Daoy (cell line): ENCODE measurements at regions not wholly inside any gene's neighbourhood (a gene's known extent, or its start where the extent isn't known, plus 50 kb on each side); places are given as distances from the start of the nearest gene placed in this dataset.
"Not testable (repeated sequence)": the region's sequence is repeated elsewhere in the genome, so short reads cannot be mapped to it uniquely, and the experiment has no call there.

ENCODE experiments used
- DNase-seq: peaks from one replicate; pipeline ENCODE4 v3.0.0-alpha.2; 2015; ENCODE audit warnings: low read depth

- no peak for DNase-seq
These were observed 139.7 kb upstream of the WDFY3 start for GRCh38 chr4:85106166-85106565.

DNA sequence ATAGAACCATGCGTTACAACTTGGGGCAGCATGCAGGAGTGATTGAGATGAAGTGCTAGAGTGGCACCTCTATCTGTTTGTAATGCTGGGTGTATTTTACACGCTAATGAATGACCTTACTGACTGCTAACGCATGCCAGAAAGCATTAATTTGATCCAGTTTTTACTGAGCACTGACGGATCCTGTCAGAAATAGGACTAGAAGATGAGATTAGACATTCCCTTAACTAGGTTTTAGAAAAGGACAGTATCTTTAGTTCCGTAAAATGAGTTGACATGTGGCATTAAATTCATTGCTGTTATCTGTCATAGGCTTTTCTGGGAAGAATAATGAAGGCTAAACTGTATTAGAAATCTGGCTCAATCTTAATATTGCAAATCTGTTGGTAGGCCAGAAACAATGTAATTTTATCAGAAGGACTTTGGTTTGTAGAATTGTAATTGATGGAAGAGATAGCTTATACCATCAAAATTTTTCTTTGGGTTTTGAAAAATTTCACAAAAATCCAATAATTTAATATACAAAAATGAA, 140.4 kb upstream of the WDFY3 start:
- no peak for DNase-seq

DNA sequence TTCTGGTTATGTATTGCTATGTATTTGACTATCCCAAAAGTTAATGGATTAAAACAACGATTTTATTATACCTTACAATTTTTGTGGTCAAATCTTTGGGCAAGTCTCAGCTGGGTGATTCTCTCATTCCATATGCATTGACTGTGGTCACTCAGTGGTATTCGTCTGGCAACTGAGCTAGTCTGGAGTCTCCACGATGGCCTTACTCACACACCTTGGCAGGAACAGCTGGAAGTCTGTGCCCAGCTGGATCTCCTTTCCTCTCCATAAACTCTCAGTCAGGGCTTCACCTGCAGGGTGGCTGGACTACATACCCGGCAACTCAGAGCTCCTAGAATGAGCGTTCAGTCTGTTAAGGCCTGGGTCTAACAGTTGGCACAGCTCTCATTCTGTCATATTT, 141.1 kb upstream of the WDFY3 start:
- DNase-seq, result no peak

DNA sequence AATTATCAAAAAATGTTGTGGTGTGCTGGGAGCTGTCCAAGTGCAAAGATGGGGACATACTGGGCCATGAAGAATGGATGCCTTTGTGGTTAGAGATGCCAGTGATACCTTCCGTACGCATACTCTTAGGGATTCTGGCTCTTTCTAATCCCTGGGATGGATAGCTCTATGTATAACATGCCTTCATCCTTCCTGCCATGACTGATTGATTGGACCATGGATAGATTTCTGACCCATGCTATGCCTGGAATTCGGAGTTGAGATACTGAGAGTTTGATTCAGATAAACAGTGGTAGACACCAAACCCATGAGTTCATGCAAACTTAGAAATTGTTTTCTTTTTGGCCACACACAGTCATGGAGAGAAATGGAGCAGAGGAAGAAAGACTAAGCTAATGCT, 147.2 kb upstream of the WDFY3 start:
- no peak for DNase-seq

GRCh38 chr4:85114526-85114925, 148.0 kb upstream of the WDFY3 start:
- DNase-seq, result no peak

GRCh38 chr4:85116008-85116407, 149.5 kb upstream of the WDFY3 start:
- DNase-seq, result no peak

- DNase-seq, result no peak
These were observed 159.2 kb upstream of the WDFY3 start for GRCh38 chr4:85125688-85126087.

- DNase-seq, result no peak
These were observed 160.6 kb upstream of the WDFY3 start for GRCh38 chr4:85126991-85127591.

- peak; percentile 8 for DNase-seq
These were observed 161.2 kb upstream of the WDFY3 start for GRCh38 chr4:85127653-85128052.

DNA sequence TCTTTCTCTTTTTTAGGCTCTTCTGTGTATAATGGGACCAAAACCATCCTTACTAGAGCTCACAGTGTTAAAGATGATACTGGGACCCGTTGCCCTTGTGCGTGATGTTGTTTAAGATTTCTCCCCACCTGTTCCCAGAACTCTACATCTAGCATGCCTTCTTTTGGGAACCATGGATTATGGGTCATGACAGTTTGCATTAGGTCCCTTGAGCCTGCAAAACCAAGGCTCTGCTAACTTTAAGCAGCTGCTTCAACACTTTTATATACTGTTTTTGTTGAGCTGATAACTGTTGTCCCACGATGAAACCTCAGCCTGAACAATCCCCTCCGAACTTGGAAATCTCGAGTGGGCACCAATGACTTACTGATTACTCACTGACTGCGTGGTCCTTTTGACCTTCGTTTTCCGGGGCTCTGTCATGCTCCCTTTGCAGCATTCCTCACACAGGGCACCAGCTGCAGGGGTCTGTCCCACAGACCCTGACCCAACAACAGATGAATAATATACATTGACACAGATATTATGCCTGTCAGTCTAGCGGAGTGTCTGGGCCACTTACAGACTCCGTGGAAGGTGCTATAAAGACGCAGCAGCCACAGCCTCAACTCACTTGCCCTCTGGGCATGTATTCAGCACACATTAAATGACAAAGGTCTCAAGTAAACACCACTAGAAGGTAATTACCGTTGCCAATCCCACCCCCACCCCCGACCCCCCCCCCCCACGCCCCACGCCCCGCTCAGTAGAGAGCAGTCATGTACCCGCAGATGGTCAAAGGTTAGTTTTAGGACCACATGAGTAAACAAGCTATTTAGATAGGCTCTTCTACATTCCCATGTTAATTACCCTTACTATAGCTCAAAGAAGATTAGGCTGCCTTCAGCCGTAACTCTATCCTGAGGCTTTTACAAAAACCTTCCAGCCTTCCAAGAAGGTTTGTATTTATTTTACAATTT, 162.0 kb upstream of the WDFY3 start:
- DNase-seq, result no peak

DNA sequence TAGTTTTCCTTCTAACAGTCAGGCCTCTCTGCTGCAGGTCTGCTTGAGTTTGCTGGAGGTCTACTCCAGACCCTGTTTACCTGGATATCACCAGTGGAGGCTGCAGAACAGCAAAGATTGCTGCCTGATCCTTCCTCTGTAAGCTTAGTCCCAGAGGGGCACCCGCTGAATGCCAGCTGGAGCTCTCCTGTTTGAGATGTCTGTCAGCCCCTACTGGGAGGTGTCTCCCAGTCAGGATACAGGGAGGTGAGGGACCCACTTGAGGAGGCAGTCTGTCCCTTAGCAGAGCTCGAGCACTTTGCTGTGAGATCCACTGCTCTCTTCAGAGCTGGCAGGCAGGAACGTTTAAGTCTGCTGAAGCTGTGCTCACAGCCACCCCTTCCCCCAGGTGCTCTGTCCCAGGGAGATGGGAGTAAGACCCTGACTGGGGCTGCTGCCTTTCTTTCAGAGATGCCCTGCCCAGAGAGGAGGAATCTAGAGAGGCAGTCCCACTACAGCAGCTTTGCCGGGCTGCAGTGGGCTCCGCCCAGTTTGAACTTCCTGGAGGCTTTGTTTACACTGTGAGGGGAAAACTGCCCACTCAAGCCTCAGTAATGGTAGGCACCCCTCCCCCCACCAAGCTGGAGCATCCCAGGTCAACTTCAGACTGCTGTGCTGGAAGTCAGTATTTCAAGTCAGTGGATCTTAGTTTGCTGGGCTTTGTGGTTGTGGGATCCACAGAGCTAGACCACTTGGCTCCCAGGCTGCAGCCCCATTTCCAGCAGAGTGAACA, 163.1 kb upstream of the WDFY3 start:
- DNase-seq, result not testable (repeated sequence)

- DNase-seq, result no peak
These were observed 165.6 kb upstream of the WDFY3 start for GRCh38 chr4:85132117-85132516.

DNA sequence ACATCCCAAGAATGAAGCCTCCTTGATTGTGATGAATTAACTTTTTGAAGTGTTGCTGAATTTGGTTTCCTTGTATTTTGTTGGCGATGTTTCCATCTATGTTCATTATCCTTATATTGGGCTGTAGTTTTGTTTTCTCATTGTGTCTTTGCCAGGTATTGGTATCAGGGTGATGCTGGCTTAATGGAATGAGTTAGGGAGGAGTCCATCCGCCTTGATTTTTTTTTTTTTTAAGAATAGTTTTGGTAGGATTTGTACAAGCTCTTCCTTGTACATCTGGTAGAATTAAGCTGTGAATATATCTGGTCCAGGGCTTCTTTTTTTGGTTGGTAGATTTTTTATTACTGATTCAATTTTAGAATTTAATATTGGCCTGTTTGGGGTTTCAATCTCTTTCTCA, 166.1 kb upstream of the WDFY3 start:
- DNase-seq, result no peak

DNA sequence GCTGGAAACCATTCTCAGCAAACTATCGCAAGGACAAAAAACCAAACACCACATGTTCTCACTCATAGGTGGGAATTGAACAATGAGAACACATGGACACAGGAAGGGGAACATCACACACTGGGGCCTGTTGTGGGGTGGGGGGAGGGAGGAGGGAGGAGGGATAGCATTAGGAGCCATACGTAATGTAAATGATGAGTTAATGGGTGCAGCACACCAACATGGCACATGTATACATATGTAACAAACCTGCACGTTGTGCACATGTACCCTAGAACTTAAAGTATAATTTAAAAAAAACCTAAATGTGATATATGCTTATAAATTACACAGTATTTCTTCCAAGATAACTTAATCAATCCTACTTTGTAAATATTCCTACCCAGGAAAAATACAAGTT, 173.3 kb upstream of the WDFY3 start:
- DNase-seq, result not testable (repeated sequence)

DNA sequence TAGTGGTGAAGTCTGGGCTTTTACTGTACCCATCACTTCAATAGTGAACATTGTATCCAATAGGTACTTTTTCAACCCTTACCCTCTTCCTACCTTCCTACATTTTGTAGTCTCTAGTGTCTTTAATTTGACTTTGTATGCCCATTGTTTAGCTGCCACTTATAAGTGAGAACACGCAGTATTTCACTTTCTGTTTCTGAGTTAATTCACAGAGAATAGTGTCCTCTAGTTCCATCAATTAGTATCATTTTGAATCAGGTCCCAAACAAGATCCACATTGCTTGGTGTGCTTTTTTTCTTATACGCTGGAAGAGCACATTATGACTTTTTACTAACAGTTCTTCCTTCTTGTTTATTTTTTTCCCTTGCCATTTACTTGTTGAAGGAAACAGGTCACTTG, 176.0 kb upstream of the WDFY3 start:
- DNase-seq, result no peak

DNA sequence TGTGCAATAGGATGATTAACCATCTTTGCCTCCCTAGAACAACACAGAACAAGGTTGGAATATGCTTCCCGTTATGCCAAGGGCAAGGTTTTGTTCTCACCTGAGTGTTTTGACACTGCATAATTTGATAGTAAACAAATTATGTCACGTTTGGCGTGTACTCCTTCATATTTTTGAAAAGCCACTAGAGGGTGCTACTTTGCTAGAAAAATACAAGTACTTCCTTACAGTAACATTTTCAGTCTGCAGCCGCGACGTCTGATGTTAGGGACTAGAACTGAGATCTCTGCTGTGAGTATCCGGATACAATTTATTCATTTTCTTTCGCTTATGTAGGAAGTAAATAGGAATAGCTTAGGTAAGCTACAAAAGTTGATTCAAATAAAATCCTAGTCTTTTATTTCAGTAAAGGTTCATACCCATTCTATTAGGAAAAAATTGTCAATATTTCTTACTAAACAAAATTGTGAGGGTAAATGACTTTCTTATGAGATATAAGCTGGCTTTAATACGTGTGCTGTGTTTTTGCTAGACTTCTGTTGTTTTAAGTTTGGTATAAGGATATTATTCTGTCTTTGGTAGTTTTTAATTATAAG, 181.1 kb upstream of the WDFY3 start:
- DNase-seq, result peak; percentile 4

GRCh38 chr4:85149676-85150075, 183.2 kb upstream of the WDFY3 start:
- DNase-seq, result no peak

DNA sequence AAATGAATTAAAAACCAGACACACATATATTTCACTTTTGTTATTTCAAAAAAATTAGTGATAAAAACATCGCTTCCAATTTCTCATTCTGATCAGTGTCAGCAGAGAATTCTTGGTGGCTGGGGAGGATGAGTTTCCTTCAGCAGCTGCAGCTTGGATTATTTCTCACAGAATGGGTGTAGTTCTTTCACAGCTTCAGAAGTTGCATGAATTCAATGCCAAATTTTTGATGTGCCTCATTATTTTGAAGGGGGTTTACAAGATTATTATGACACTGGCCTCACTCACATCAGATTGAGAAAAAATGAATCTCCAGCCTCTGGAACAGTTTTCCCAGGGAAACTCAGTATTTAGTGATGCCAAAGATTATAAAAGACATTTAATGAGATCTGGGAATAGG, 184.9 kb upstream of the WDFY3 start:
- no peak for DNase-seq

DNA sequence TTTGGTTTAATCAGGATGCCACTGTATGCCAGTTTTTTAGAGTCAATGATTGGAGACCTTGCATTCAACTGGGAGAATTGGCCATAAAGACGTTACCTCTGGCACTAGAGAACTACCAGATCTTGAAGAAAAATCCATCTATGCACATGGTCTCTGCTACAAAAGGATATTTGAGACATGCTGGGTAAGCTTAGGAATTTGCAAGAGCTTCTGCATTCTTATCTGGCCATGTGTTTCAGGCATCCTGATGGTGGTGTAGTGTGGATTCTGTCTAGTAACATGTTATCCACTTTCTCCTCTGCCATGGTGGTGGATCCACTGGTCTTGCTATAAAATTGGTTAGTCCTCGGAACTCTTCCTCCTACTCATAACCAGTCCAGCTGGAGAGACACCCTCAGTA, 185.3 kb upstream of the WDFY3 start:
- DNase-seq, result no peak

DNA sequence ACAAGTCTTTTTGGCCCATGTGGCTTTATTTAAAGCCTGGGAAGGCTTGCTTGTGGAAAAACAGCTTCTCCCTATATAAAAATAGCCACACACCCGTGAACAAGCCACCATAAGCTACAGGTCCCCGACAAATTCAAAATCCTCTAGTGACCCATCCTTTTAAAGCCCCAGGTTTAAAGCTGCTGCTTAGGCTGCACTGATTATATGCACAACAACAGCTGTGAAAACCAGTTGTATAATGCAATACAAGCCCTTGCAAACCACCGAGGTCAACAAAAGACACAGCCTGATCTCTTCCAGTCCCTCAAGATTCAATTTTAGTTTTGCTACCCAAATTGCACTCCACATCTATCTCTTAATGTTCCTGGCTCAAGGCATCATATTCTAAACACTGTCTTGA, 186.0 kb upstream of the WDFY3 start:
- DNase-seq, result no peak

DNA sequence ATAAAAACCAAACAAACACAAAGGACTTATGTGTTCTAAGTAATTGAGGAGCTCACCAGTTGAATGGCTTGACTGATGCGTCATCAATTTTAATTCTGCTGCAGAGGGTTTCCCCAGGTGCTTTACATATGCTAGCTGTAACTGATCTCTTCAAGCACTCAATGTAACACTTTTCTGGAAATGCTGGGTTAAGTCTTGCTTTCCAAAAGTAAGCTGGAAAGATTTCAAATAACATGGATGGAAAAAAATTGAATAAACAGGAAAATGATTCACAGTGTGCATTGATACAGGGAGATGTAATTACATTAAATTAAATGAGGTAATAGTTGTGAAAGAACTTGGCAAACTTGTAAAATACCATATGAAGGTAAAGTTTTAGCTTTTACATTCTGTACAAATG, 186.7 kb upstream of the WDFY3 start:
- no peak for DNase-seq

- DNase-seq, result no peak
These were observed 188.1 kb upstream of the WDFY3 start for GRCh38 chr4:85154591-85154990.
